GM12878 (cell line): ENCODE measurements at regions not wholly inside any gene's neighbourhood (a gene's known extent, or its start where the extent isn't known, plus 50 kb on each side); places are given as distances from the start of the nearest gene placed in this dataset.
A peak's percentile ranks its signal among the peaks of the same experiment; 100 is the strongest.

Experiments used
- ATAC-seq: fragments of 200-7000 bp; cut with Tn5 transposase; 3 replicates; pipeline ENCODE4 v1.9.1; 2020; ENCODE audit warnings: mild to moderate bottlenecking, moderate library complexity
- BruUV-seq: library from RNA; stranded (reverse); fragments of 400-500 nt; replicated peaks from 2 replicates; lab custom pipeline; 2021; lab: Mats Ljungman, UMichigan
- CTCF ChIA-PET: fragments of 300-600 bp; sonication (Branson Sonifier 250); formaldehyde crosslinking; extraction: SDS; loops from one replicate; lab custom pipeline; 2021; ENCODE audit warnings: inconsistent platforms; lab: Yijun Ruan, JAX
- POLR2A ChIA-PET: fragments of 350-600 bp; formaldehyde crosslinking; extraction: SDS; loops from one replicate; lab custom pipeline; 2021; ENCODE audit warnings: inconsistent platforms; lab: Charles Lee
- RAD21 ChIA-PET: fragments of 300-600 bp; sonication (Branson Sonifier 250); formaldehyde crosslinking; loops from one replicate; lab custom pipeline; 2023; ENCODE audit warnings: antibody characterized with exemption; ENCODE audit not compliant: unreplicated experiment; lab: Charles Lee
- SMC1A ChIA-PET: fragments of 300-600 bp; sonication (Branson Sonifier 250); formaldehyde crosslinking; loops from one replicate; lab custom pipeline; 2023; ENCODE audit not compliant: unreplicated experiment, uncharacterized antibody; lab: Charles Lee
- DNase-seq: peaks from one replicate; pipeline ENCODE4 v3.0.0-alpha.2; 2011; ENCODE audit warnings: low read depth, low spot score
- FAIRE-seq: peaks from 3 replicates; lab custom pipeline; 2011; peaks lifted over from hg19 to GRCh38; lab: Jason Lieb, UNC
- H2AFZ ChIP-seq: 2 replicates; pipeline ENCODE4 v1.6.0; 2011; ENCODE audit warnings: low read depth, low read length, control low read depth; ENCODE audit not compliant: control insufficient read depth
- H3K27ac ChIP-seq: 2 replicates; pipeline ENCODE4 v1.5.1; 2011; ENCODE audit warnings: control low read depth; ENCODE audit not compliant: control insufficient read depth, insufficient read depth
- H3K27me3 ChIP-seq, 2 experiments: replicated peaks in 1 of 2; 2 replicates each; pipeline versions ENCODE4 v1.6.0 to v1.6.1; 2011; ENCODE audit warnings: low read length in 1 of 2; ENCODE audit not compliant: control insufficient read depth in 2 of 2, insufficient read depth in 2 of 2
- H3K36me3 ChIP-seq, 2 experiments: 2 replicates each; pipeline ENCODE4 v1.5.1; 2011; ENCODE audit warnings: low read length in 1 of 2; ENCODE audit not compliant: control insufficient read depth in 2 of 2, insufficient read depth in 2 of 2
- H3K4me1 ChIP-seq: 2 replicates; pipeline ENCODE4 v1.6.1; 2011; ENCODE audit warnings: mild to moderate bottlenecking, low read length, moderate library complexity, mixed read lengths; ENCODE audit not compliant: control insufficient read depth, insufficient read depth
- H3K4me2 ChIP-seq: 2 replicates; pipeline ENCODE4 v1.6.0; 2011; ENCODE audit warnings: control low read depth; ENCODE audit not compliant: control insufficient read depth, insufficient read depth
- H3K4me3 ChIP-seq: fragments of 200-600 bp; sonication (generic); 2 replicates; pipeline ENCODE4 v1.5.1; 2016
- H3K79me2 ChIP-seq: 2 replicates; pipeline ENCODE4 v1.6.0; 2011; ENCODE audit warnings: low read length; ENCODE audit not compliant: control insufficient read depth, insufficient read depth
- H3K9ac ChIP-seq: 2 replicates; pipeline ENCODE4 v1.8.0; 2011; ENCODE audit warnings: low read length, control low read depth, mixed read lengths; ENCODE audit not compliant: control insufficient read depth, insufficient read depth
- H3K9me3 ChIP-seq: replicated peaks from 3 replicates; pipeline ENCODE4 v1.5.1; 2011; ENCODE audit warnings: mild to moderate bottlenecking, low read length; ENCODE audit not compliant: control insufficient read depth, insufficient read depth
- H4K20me1 ChIP-seq: 2 replicates; pipeline ENCODE4 v1.6.0; 2011; ENCODE audit not compliant: control insufficient read depth, insufficient read depth
- ATF2 ChIP-seq: IDR thresholded peaks from 2 replicates; pipeline ENCODE4 v1.6.1; 2012; ENCODE audit warnings: low read length, inconsistent platforms
- BCL3 ChIP-seq: IDR thresholded peaks from 2 replicates; pipeline ENCODE4 v1.6.1; 2011; ENCODE audit warnings: borderline replicate concordance, low read depth, mild to moderate bottlenecking, moderate library complexity, low read length; ENCODE audit not compliant: insufficient read depth, poor library complexity, severe bottlenecking
- CHD1 ChIP-seq: IDR thresholded peaks from 2 replicates; pipeline ENCODE4 v1.6.1; 2012; ENCODE audit warnings: low read depth, low read length, improper control_type of control experiment
- CHD4 ChIP-seq: fragments of 200-600 bp; sonication (generic); IDR thresholded peaks from 2 replicates; pipeline ENCODE4 v1.6.1; 2016; ENCODE audit warnings: mild to moderate bottlenecking
- FOXK2 ChIP-seq: fragments of 450-650 bp; IDR thresholded peaks from 2 replicates; pipeline ENCODE4 v1.6.1; 2017; ENCODE audit warnings: mild to moderate bottlenecking, moderate library complexity
- GABPA ChIP-seq: IDR thresholded peaks from 2 replicates; pipeline ENCODE4 v1.6.1; 2014; ENCODE audit warnings: antibody characterized with exemption, low read depth, mild to moderate bottlenecking, inconsistent platforms
- KLF5 ChIP-seq: fragments of 450-650 bp; IDR thresholded peaks from 2 replicates; pipeline ENCODE4 v1.6.1; 2014; ENCODE audit warnings: mild to moderate bottlenecking; ENCODE audit not compliant: partially characterized antibody
- LARP7 ChIP-seq: fragments of 450-650 bp; IDR thresholded peaks from 2 replicates; pipeline ENCODE4 v1.6.1; 2017; ENCODE audit warnings: mild to moderate bottlenecking
- MXI1 ChIP-seq: fragments of 150-350 bp; IDR thresholded peaks from 2 replicates; pipeline ENCODE4 v1.6.1; 2011; ENCODE audit warnings: low read depth, mild to moderate bottlenecking, inconsistent platforms, low read length, improper control_type of control experiment
- MYB ChIP-seq: fragments of 150-350 bp; IDR thresholded peaks from 2 replicates; pipeline ENCODE4 v1.6.1; 2014; ENCODE audit warnings: mild to moderate bottlenecking, low read depth, low read length, borderline replicate concordance
- PAX5 ChIP-seq: IDR thresholded peaks from 2 replicates; pipeline ENCODE4 v1.6.1; 2011; ENCODE audit warnings: low read depth, low read length, borderline replicate concordance
- SPI1 ChIP-seq: IDR thresholded peaks from 2 replicates; pipeline ENCODE4 v1.6.1; 2011; ENCODE audit warnings: low read depth, mild to moderate bottlenecking, low read length, moderate library complexity, borderline replicate concordance; ENCODE audit not compliant: insufficient read depth
- TCF12 ChIP-seq: IDR thresholded peaks from 2 replicates; pipeline ENCODE4 v1.6.1; 2011; ENCODE audit warnings: low read depth, mild to moderate bottlenecking, low read length
- USF2 ChIP-seq: IDR thresholded peaks from 2 replicates; pipeline ENCODE4 v1.6.1; 2011; ENCODE audit warnings: low read depth, low read length, improper control_type of control experiment, borderline replicate concordance
- ZNF24 ChIP-seq: fragments of 450-650 bp; IDR thresholded peaks from 2 replicates; pipeline ENCODE4 v1.6.1; 2017; ENCODE audit warnings: antibody characterized with exemption, mild to moderate bottlenecking
- ZZZ3 ChIP-seq: IDR thresholded peaks from 2 replicates; pipeline ENCODE4 v1.6.1; 2011; ENCODE audit warnings: low read depth; ENCODE audit not compliant: control insufficient read depth, insufficient read length
- WGBS: methylation state at CpG from one replicate; pipeline ENCODE4 v1.1.6; 2016; ENCODE audit warnings: low lambda C conversion rate; ENCODE audit not compliant: insufficient replicate concordance, insufficient coverage; ENCODE audit errors: missing lambda C conversion rate; 5-methylcytosine and 5-hydroxymethylcytosine counted together
- in situ Hi-C: fragments of 300-500 bp; cut with MboI; formaldehyde crosslinking; loops from 9 replicates; pipeline ENCODE4 v1.14.3; 2018; ENCODE audit warnings: mixed read lengths
- intact Hi-C: fragments of 100-400 bp; cut with micrococcal nuclease; formaldehyde crosslinking; loops from one replicate; pipeline ENCODE4 v1.14.2; 2022; ENCODE audit not compliant: unreplicated experiment
- TF ChIP-seq, protein P1 (sequence below): fragments of 450-650 bp; IDR thresholded peaks from 2 replicates; pipeline ENCODE4 v1.6.1; 2018; ENCODE audit warnings: borderline replicate concordance, mild to moderate bottlenecking; ENCODE audit not compliant: partially characterized antibody

- WGBS = 71% methylated on average over 18 of the region's 20 CpGs
- Histone ChIP-seq H3K4me1 (no peaks in the 10 kb centered on the region), H3K4me2 (no peak overlapping the region), H3K27me3 (no peaks in the 10 kb centered on the region), H3K36me3 (no peaks in the 10 kb centered on the region), H3K9me3 (no peaks in the 10 kb centered on the region; the same call in 2 of the 3 replicates), H3K79me2 (no peaks in the 10 kb centered on the region), H2AFZ (no peak overlapping the region), H4K20me1 (no peaks in the 10 kb centered on the region), H3K9ac (no peak overlapping the region), H3K4me3 (no peak overlapping the region), H3K27ac (no peak overlapping the region)
- ChIA-PET CTCF (no interaction called here), SMC1A (no interaction called here), RAD21 (no interaction called here), POLR2A (no interaction called here)
- in situ Hi-C loops (loop anchor here (10.0 to 25.0 kb wide), 4 partner anchors 186 to 1007 kb away; no protein-coding TSS in a partner anchor), intact Hi-C loops (no loop called here)
- FAIRE-seq (peak; percentile 90), DNase-seq (no peak), ATAC-seq (no peak)
- no peak for TF ChIP-seq ZZZ3
- no peak for TF ChIP-seq USF2
- no peak for TF ChIP-seq KLF5
- no peak for TF ChIP-seq ZNF24
- no peak for TF ChIP-seq PAX5
- TF ChIP-seq TCF12 = no peak
- no peak for TF ChIP-seq ATF2
- no peak for TF ChIP-seq MXI1
- no peak for TF ChIP-seq GABPA
- TF ChIP-seq MYB = no peak
- TF ChIP-seq CHD4 = no peak
- TF ChIP-seq BCL3 = no peak
- TF ChIP-seq, protein P1, sequence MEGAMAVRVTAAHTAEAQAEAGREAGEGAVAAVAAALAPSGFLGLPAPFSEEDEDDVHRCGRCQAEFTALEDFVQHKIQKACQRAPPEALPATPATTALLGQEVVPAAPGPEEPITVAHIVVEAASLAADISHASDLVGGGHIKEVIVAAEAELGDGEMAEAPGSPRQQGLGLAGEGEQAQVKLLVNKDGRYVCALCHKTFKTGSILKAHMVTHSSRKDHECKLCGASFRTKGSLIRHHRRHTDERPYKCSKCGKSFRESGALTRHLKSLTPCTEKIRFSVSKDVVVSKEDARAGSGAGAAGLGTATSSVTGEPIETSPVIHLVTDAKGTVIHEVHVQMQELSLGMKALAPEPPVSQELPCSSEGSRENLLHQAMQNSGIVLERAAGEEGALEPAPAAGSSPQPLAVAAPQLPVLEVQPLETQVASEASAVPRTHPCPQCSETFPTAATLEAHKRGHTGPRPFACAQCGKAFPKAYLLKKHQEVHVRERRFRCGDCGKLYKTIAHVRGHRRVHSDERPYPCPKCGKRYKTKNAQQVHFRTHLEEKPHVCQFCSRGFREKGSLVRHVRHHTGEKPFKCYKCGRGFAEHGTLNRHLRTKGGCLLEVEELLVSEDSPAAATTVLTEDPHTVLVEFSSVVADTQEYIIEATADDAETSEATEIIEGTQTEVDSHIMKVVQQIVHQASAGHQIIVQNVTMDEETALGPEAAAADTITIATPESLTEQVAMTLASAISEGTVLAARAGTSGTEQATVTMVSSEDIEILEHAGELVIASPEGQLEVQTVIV = no peak
- no peak for TF ChIP-seq SPI1
- no peak for TF ChIP-seq LARP7
- no peak for TF ChIP-seq CHD1
- no peak for TF ChIP-seq FOXK2
- BruUV-seq = no TSS peak
Observed at GRCh38 chr17:22301353-22301745, 609.0 kb downstream of the KCNJ18 start.
